ENCODE measurements at regions not wholly inside any gene's neighbourhood (a gene's known extent, or its start where the extent isn't known, plus 50 kb on each side); places are given as distances from the start of the nearest gene placed in this dataset.

- ChIA-PET CTCF (no interaction called here), POLR2A (no interaction called here)
- peaks cover 6% of the 10 kb centered on the region for H3K9me3 Mint-ChIP-seq
- no peak overlapping the region for H3K4me3 ChIP-seq (ENCODE audit: low read length)
- no peaks in the 10 kb centered on the region for H3K27me3 Mint-ChIP-seq
- no peak overlapping the region for H3K27ac Mint-ChIP-seq
- H3K4me3 Mint-ChIP-seq, result no peak overlapping the region
- ATAC-seq (ENCODE audit: poor library complexity) (no peak), DNase-seq (no peak)
- no peaks in the 10 kb centered on the region for H3K36me3 Mint-ChIP-seq (ENCODE audit: low read depth)
- TF ChIP-seq, protein P1, sequence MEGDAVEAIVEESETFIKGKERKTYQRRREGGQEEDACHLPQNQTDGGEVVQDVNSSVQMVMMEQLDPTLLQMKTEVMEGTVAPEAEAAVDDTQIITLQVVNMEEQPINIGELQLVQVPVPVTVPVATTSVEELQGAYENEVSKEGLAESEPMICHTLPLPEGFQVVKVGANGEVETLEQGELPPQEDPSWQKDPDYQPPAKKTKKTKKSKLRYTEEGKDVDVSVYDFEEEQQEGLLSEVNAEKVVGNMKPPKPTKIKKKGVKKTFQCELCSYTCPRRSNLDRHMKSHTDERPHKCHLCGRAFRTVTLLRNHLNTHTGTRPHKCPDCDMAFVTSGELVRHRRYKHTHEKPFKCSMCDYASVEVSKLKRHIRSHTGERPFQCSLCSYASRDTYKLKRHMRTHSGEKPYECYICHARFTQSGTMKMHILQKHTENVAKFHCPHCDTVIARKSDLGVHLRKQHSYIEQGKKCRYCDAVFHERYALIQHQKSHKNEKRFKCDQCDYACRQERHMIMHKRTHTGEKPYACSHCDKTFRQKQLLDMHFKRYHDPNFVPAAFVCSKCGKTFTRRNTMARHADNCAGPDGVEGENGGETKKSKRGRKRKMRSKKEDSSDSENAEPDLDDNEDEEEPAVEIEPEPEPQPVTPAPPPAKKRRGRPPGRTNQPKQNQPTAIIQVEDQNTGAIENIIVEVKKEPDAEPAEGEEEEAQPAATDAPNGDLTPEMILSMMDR (IDR thresholded peaks at IDR 0.05), result no peak
- no peaks in the 10 kb centered on the region for H3K4me1 Mint-ChIP-seq (ENCODE audit: low read depth)
- intact Hi-C loops (cut with DNase I, micrococcal nuclease), result no loop called here
- H3K27me3 ChIP-seq (ENCODE audit: control insufficient read depth in 1 of 2, insufficient read depth in 2 of 2, low read length in 2 of 2), result no peaks in the 10 kb centered on the region
- no peaks in the 10 kb centered on the region for H3K36me3 ChIP-seq (ENCODE audit: insufficient read depth, low read length)
- H3K9me3 ChIP-seq (ENCODE audit: control insufficient read depth in 1 of 2, insufficient read depth in 1 of 2, low read length in 2 of 2), result no peaks in the 10 kb centered on the region
- no peak overlapping the region for H3K27ac ChIP-seq (ENCODE audit: low read depth in 1 of 2, low read length in 2 of 2)
- no peaks in the 10 kb centered on the region for H3K4me1 ChIP-seq (ENCODE audit: insufficient read depth, low read length)
These were observed 377.3 kb downstream of the FAM181B start for GRCh38 chr11:82356316-82356715.

- no peak for DNase-seq
These were observed 378.3 kb downstream of the FAM181B start for GRCh38 chr11:82355313-82355823.

DNA sequence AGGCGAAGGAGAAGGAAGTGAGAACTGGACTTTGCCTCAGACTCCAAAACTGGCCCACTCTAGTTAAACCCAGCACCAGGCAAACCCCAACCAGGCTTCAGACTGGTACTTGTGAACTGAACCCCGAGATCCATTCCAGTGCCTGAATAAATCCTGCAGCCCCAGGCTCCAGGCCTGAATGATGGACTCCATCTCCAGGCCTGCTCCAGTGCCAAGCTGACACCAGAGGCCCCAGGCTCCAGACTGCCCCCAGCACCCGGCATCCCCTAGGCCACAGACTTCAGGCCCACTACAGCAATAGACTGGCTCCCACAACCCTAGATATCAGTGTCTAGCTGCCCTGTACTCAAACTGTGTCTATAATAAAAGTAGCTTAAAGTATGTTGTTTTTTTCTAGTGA is 406.8 kb downstream of the FAM181B start:
- Histone ChIP-seq H3K36me3 (ENCODE audit: insufficient read depth, low read length) (no peaks in the 10 kb centered on the region), H3K4me3 (ENCODE audit: low read length) (no peak overlapping the region), H3K27ac (ENCODE audit: low read depth in 1 of 2, low read length in 2 of 2) (no peak overlapping the region), H3K9me3 (ENCODE audit: control insufficient read depth in 1 of 2, insufficient read depth in 1 of 2, low read length in 2 of 2) (peaks cover 0 to 4% of the 10 kb centered on the region in 2 experiments), H3K27me3 (ENCODE audit: control insufficient read depth in 1 of 2, insufficient read depth in 2 of 2, low read length in 2 of 2) (no peaks in the 10 kb centered on the region), H3K4me1 (ENCODE audit: insufficient read depth, low read length) (no peaks in the 10 kb centered on the region)
- H3K9me3 Mint-ChIP-seq, result no peaks in the 10 kb centered on the region
- TF ChIP-seq, protein P1 (IDR thresholded peaks at IDR 0.05), result no peak
- ChIA-PET POLR2A (no interaction called here), CTCF (no interaction called here)
- intact Hi-C loops (cut with DNase I, micrococcal nuclease), result no loop called here
- no peak for ATAC-seq (ENCODE audit: poor library complexity)
- no peak overlapping the region for H3K27ac Mint-ChIP-seq
- H3K4me1 Mint-ChIP-seq (ENCODE audit: low read depth), result no peaks in the 10 kb centered on the region
- no peaks in the 10 kb centered on the region for H3K36me3 Mint-ChIP-seq (ENCODE audit: low read depth)
- no peak for DNase-seq
- no peak overlapping the region for H3K4me3 Mint-ChIP-seq
- H3K27me3 Mint-ChIP-seq, result no peaks in the 10 kb centered on the region

More at GRCh38 chr11:82355313-82355823, 378.3 kb downstream of the FAM181B start:
- no peak for ATAC-seq (ENCODE audit: poor library complexity)
- no peak overlapping the region for H3K4me3 ChIP-seq (ENCODE audit: low read length)
- H3K4me1 ChIP-seq (ENCODE audit: insufficient read depth, low read length), result no peaks in the 10 kb centered on the region
- no peaks in the 10 kb centered on the region for H3K9me3 ChIP-seq (ENCODE audit: control insufficient read depth in 1 of 2, insufficient read depth in 1 of 2, low read length in 2 of 2)
- H3K27me3 Mint-ChIP-seq, result no peaks in the 10 kb centered on the region
- H3K9me3 Mint-ChIP-seq, result peaks cover 6% of the 10 kb centered on the region
- no peak overlapping the region for H3K27ac Mint-ChIP-seq
- ChIA-PET POLR2A (no interaction called here), CTCF (no interaction called here)
- no peaks in the 10 kb centered on the region for H3K4me1 Mint-ChIP-seq (ENCODE audit: low read depth)
- no peaks in the 10 kb centered on the region for H3K36me3 ChIP-seq (ENCODE audit: insufficient read depth, low read length)
- intact Hi-C loops (cut with DNase I, micrococcal nuclease), result no loop called here
- no peaks in the 10 kb centered on the region for H3K36me3 Mint-ChIP-seq (ENCODE audit: low read depth)
- H3K27ac ChIP-seq (ENCODE audit: low read depth in 1 of 2, low read length in 2 of 2), result no peak overlapping the region
- H3K4me3 Mint-ChIP-seq, result no peak overlapping the region
- H3K27me3 ChIP-seq (ENCODE audit: control insufficient read depth in 1 of 2, insufficient read depth in 2 of 2, low read length in 2 of 2), result no peaks in the 10 kb centered on the region
- TF ChIP-seq, protein P1 (IDR thresholded peaks at IDR 0.05), result no peak

Measured in CD4-positive, alpha-beta T cell (primary cell).